ENCODE measurements at regions not wholly inside any gene's neighbourhood (a gene's known extent, or its start where the extent isn't known, plus 50 kb on each side); places are given as distances from the start of the nearest gene placed in this dataset.

GRCh38 chr2:194253528-194254259, 1403.3 kb upstream of the SLC39A10 start:
- TF ChIP-seq CTCF (conservative IDR thresholded peaks at IDR 0.05; ENCODE audit: low read length): no peak
- H3K4me3 ChIP-seq (ENCODE audit: low read length): no peak overlapping the region
- DNase-seq (ENCODE audit: low read depth): no peak

DNA sequence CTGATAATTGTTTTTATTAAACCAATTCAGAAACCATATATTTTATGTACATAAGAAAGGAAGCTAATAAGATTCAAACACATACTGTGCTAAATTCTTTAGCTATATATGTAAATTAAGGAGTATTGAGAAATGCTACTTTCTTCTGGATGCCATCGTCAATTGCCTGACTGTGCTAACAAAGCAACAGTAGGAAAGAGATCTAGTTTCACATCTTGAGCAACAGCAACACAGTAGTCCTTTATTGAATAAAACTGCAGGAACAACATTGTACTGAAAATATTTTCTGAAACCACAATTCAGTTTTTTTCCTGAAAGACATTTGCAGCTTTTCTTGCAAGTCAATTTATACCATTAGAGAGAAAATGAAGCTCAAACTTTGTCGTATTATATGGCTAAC, 1404.9 kb upstream of the SLC39A10 start:
- TF ChIP-seq CTCF (conservative IDR thresholded peaks at IDR 0.05; ENCODE audit: low read length): no peak
- no peak for DNase-seq (ENCODE audit: low read depth)
- H3K4me3 ChIP-seq (ENCODE audit: low read length): no peak overlapping the region

GRCh38 chr2:194232600-194232999, 1424.4 kb upstream of the SLC39A10 start:
- no peak for TF ChIP-seq CTCF (conservative IDR thresholded peaks at IDR 0.05; ENCODE audit: low read length)
- H3K4me3 ChIP-seq (ENCODE audit: low read length): no peak overlapping the region
- DNase-seq (ENCODE audit: low read depth): no peak

DNA sequence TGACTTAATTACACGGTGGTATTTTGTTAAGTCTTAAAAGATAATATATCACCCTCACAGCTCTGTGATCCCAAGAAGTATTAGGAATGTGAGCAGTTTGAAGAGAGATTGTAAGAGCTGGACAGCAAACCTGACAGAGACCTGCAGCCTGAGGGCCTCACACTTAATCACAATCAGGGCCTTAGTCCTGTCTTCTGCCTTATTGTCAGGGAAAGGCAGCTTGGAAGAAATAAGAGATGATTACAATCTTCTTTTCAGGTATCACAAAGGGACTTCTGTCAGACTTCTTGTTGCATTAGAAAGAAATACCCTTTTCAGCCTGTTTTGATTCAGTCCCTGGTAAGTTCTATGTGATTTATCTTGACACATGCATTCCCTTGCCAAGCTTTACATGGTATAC, 1433.8 kb upstream of the SLC39A10 start:
- DNase-seq (ENCODE audit: low read depth): no peak
- no peak for TF ChIP-seq CTCF (conservative IDR thresholded peaks at IDR 0.05; ENCODE audit: low read length)

DNA sequence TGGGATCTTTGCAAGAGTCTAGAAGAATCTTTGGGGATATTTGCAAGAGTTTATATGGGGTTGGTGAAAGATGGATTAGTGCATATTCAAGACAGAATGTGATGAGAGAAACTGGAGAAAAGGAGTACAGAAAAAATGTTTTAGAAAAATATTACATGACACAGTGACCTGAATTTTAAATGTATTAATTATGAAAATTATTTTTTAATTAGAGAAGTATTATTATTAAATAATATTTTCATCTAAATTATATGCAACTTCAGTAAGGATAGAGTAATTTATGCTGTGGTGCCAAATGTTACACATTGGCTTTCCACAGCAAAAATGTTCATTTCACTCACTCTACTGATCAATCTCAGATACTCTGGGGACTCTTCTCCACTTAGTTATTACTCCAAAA, 1442.8 kb upstream of the SLC39A10 start:
- no peak overlapping the region for H3K4me3 ChIP-seq (ENCODE audit: low read length)
- TF ChIP-seq CTCF (conservative IDR thresholded peaks at IDR 0.05; ENCODE audit: low read length): no peak
- DNase-seq (ENCODE audit: low read depth): no peak

More for the DNA sequence above, 1433.8 kb upstream of the SLC39A10 start:
- H3K4me3 ChIP-seq (ENCODE audit: low read length): no peak overlapping the region

GRCh38 chr2:194205568-194206227, 1451.3 kb upstream of the SLC39A10 start:
- DNase-seq (ENCODE audit: low read depth): no peak
- no peak overlapping the region for H3K4me3 ChIP-seq (ENCODE audit: low read length)
- no peak for TF ChIP-seq CTCF (conservative IDR thresholded peaks at IDR 0.05; ENCODE audit: low read length)

DNA sequence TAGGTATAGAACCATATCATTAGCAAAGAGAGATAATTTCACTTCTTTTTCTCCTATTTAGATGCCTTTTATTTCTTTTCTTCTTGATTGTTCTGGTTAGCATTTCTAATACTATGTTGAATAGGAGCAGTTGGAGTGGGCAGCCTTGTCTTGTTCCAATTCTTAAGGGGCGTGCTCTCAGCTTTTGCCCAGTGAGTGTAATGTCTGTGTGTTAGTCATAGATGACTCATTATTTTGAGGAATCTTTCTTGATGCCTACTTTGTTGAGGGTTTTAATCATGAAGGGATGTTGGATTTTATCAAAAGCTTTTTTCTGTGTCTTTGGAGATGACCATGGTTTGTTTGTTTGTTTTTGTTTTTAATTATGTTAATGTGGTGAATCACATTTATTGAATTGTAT, 1453.1 kb upstream of the SLC39A10 start:
- DNase-seq (ENCODE audit: low read depth): no peak
- no peak overlapping the region for H3K4me3 ChIP-seq (ENCODE audit: low read length)
- no peak for TF ChIP-seq CTCF (conservative IDR thresholded peaks at IDR 0.05; ENCODE audit: low read length)
